H1 (cell line): ENCODE measurements at regions not wholly inside any gene's neighbourhood (a gene's known extent, or its start where the extent isn't known, plus 50 kb on each side); places are given as distances from the start of the nearest gene placed in this dataset.

ENCODE experiments used
- CEBPB ChIP-seq: IDR thresholded peaks from 2 replicates; pipeline ENCODE4 v1.6.1; 2012; ENCODE audit warnings: low read depth, low read length
- CHD2 ChIP-seq: IDR thresholded peaks from 2 replicates; pipeline ENCODE4 v1.6.1; 2012; ENCODE audit warnings: low read length, improper control_type of control experiment
- EZH2 ChIP-seq: fragments of 200-600 bp; sonication (generic); IDR thresholded peaks from 2 replicates; pipeline ENCODE4 v1.7.1; 2012; ENCODE audit warnings: low read depth, mild to moderate bottlenecking, moderate library complexity, low read length, inconsistent platforms; ENCODE audit not compliant: severe bottlenecking
- KDM5A ChIP-seq: fragments of 200-600 bp; IDR thresholded peaks from 2 replicates; pipeline ENCODE4 v1.7.1; 2012; ENCODE audit warnings: mild to moderate bottlenecking, low read length, inconsistent platforms, mixed read lengths
- RAD21 ChIP-seq, 2 experiments: IDR thresholded peaks in 1 of 2; conservative IDR thresholded peaks in 1 of 2; 2 replicates each; pipeline ENCODE4 v1.6.1; 2011; ENCODE audit warnings: low read depth in 2 of 2, low read length in 2 of 2, improper control_type of control experiment in 1 of 2, inconsistent platforms in 1 of 2, mild to moderate bottlenecking in 1 of 2, moderate library complexity in 1 of 2
- SP1 ChIP-seq: IDR thresholded peaks from 2 replicates; pipeline ENCODE4 v1.6.1; 2011; ENCODE audit warnings: low read depth, low read length
- SP4 ChIP-seq: IDR thresholded peaks from 2 replicates; pipeline ENCODE4 v1.6.1; 2012; ENCODE audit warnings: low read length, inconsistent platforms
- ZNF274 ChIP-seq: IDR thresholded peaks from 2 replicates; pipeline ENCODE4 v1.7.0; 2012; ENCODE audit warnings: low read length, borderline replicate concordance; ENCODE audit errors: extremely low read depth
- TF ChIP-seq, protein P1 (sequence below), 3 experiments: IDR thresholded peaks; 1 replicate in 2 of 3; 2 replicates in 1 of 3; pipeline versions ENCODE4 v1.5.1 to v1.6.1; 2011; ENCODE audit warnings: low read length in 3 of 3, mild to moderate bottlenecking in 3 of 3, inconsistent platforms in 2 of 3, low read depth in 1 of 3, moderate library complexity in 1 of 3; ENCODE audit not compliant: insufficient read depth in 1 of 3; ENCODE audit errors: control extremely low read depth in 1 of 3

DNA sequence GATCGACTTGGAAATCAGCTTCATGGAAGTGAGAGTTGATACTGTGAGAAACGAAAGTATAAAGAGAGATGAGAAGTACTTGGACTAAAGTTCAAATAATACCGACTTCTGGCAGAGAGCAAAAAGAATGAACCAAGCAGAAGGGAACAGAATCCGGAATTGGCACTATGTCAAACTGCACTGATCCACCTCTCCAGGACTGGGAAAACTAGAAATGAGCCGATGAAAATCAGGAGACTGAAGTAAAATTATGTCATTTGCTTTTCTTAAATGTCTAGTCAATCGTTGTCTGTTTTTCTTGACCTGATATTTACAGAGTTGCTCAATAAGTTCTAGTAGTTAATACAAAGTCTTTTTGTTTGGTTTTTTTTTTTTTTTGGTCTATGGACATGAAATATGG is 163.0 kb upstream of the FOXG1 start:
- TF ChIP-seq EZH2 (no peak), RAD21 (IDR thresholded peaks at IDR 0.05 in 1 of 2, conservative IDR thresholded peaks at IDR 0.05 in 1 of 2; ENCODE audit: low read depth in 2 of 2, low read length in 2 of 2) (no peak), ZNF274 (no peak), SP4 (no peak), CEBPB (no peak), SP1 (no peak), CHD2 (no peak), KDM5A (no peak)
- TF ChIP-seq, protein P1, sequence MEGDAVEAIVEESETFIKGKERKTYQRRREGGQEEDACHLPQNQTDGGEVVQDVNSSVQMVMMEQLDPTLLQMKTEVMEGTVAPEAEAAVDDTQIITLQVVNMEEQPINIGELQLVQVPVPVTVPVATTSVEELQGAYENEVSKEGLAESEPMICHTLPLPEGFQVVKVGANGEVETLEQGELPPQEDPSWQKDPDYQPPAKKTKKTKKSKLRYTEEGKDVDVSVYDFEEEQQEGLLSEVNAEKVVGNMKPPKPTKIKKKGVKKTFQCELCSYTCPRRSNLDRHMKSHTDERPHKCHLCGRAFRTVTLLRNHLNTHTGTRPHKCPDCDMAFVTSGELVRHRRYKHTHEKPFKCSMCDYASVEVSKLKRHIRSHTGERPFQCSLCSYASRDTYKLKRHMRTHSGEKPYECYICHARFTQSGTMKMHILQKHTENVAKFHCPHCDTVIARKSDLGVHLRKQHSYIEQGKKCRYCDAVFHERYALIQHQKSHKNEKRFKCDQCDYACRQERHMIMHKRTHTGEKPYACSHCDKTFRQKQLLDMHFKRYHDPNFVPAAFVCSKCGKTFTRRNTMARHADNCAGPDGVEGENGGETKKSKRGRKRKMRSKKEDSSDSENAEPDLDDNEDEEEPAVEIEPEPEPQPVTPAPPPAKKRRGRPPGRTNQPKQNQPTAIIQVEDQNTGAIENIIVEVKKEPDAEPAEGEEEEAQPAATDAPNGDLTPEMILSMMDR (IDR thresholded peaks at IDR 0.05; ENCODE audit: control extremely low read depth in 1 of 3, insufficient read depth in 1 of 3, low read depth in 1 of 3, low read length in 3 of 3): no peak
